ENCODE measurements at regions not wholly inside any gene's neighbourhood (a gene's known extent, or its start where the extent isn't known, plus 50 kb on each side); places are given as distances from the start of the nearest gene placed in this dataset.
"Not testable (repeated sequence)": the region's sequence is repeated elsewhere in the genome, so short reads cannot be mapped to it uniquely, and the experiment has no call there.

DNA sequence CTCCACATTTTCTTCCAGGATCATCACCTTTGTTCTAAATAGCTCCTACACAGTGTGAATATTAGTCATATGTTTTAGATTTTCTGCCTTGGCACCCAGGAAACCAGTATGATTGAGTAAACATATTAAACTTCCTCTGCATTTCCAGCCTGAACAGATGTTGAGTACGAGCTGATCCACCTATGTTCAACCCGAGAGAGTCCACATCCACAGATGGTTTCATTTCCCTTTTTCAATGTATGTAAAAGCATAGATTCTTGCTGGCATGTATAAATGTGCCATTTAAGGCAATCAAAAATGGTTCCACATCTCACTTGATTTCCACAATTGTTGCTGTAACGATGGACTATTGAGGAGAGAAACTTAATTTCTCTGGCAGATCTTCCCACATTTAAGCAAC lies 74.2 kb downstream of the ZNF716 start:
- H3K27ac Mint-ChIP-seq; H3K36me3 Mint-ChIP-seq (ENCODE audit: low read depth); H3K27me3 Mint-ChIP-seq; H3K4me1 Mint-ChIP-seq (ENCODE audit: low read depth); H3K4me3 Mint-ChIP-seq: not testable (repeated sequence)
- peaks cover 42% of the 10 kb centered on the region for H3K9me3 Mint-ChIP-seq

DNA sequence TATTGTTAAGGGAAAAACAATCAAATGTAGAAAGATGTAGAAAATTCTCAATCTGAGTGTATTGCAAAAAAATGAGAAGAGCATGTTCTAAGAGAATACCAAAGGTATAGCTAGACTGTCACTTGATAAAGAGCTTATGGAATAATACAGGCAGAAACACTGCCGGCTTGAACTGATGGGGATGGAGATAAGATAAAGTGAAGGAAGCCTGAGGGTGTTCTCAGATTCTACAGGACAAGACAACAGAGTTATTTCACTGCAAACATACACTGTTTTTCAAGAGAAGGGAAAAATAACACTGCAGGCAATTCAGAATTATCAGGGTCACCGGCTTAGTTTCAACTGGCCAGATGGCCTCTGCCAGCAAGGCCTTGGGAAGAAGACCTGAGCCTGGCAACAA lies 80.0 kb downstream of the ZNF716 start:
- Mint-ChIP-seq H3K9me3 (peaks cover 28% of the 10 kb centered on the region), H3K36me3 (ENCODE audit: low read depth) (no peaks in the 10 kb centered on the region), H3K4me1 (ENCODE audit: low read depth) (no peaks in the 10 kb centered on the region), H3K27ac (no peak overlapping the region), H3K4me3 (no peak overlapping the region), H3K27me3 (no peaks in the 10 kb centered on the region)

DNA sequence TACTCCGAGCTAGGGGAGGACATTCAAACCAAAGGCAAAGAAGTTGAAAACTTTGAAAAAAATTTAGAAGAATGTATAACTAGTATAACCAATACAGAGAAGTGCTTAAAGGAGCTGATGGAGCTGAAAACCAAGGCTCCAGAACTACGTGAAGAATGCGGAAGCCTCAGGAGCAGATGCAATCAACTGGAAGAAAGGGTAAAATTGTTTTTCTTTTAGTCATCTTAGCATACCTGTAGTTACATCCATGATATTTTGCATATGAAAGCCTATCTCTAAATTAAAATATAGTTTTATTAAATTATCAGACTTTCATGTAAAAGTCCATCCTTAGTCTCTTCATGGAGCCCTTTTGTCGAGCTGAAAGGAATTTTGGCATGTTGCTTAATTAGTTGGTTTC lies 90.7 kb downstream of the ZNF716 start:
- not testable (repeated sequence) for H3K27me3 Mint-ChIP-seq; H3K4me3 Mint-ChIP-seq; H3K9me3 Mint-ChIP-seq; H3K27ac Mint-ChIP-seq; H3K36me3 Mint-ChIP-seq (ENCODE audit: low read depth); H3K4me1 Mint-ChIP-seq (ENCODE audit: low read depth)

DNA sequence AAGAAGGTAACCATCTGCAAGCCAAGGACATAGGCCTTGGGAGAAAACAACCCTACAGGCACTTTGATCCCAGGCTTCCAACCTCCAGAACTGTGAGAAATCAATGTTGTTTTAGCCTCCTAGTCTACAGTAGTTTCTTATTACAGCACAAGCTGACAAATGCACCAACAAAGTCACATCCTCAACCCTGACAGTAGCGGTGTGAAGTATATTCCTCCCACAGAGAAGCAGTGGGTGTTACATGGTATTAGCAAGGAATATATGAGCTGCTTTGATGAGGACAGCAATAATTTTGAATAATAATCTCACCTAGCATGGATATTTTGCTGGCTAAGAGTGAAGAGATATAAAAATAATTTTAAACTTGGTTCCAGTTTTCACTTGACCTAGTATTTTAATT lies 92.4 kb downstream of the ZNF716 start:
- not testable (repeated sequence) for H3K9me3 Mint-ChIP-seq; H3K27ac Mint-ChIP-seq; H3K27me3 Mint-ChIP-seq; H3K4me1 Mint-ChIP-seq (ENCODE audit: low read depth); H3K36me3 Mint-ChIP-seq (ENCODE audit: low read depth); H3K4me3 Mint-ChIP-seq

DNA sequence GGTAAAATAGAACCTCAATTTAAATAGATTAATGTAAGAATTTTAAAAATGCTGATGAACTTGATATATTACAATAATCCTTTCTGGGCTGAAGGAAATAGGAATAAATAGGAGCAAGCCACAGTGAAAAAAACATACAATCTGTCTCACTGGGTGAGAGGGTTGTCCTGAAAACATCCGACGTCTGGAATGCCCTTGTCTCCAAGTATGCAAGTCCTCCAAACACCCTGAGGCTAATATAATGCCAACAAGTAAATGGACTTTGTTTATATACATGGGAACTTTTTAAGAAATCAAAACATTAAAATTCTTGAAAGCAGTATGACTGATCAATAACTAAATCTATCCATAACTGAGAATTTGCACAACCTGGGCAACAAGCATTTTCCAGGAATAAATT lies 97.4 kb downstream of the ZNF716 start:
- not testable (repeated sequence) for H3K4me3 Mint-ChIP-seq; H3K36me3 Mint-ChIP-seq (ENCODE audit: low read depth); H3K4me1 Mint-ChIP-seq (ENCODE audit: low read depth); H3K27ac Mint-ChIP-seq; H3K27me3 Mint-ChIP-seq
- H3K9me3 Mint-ChIP-seq: peaks cover 13% of the 10 kb centered on the region

DNA sequence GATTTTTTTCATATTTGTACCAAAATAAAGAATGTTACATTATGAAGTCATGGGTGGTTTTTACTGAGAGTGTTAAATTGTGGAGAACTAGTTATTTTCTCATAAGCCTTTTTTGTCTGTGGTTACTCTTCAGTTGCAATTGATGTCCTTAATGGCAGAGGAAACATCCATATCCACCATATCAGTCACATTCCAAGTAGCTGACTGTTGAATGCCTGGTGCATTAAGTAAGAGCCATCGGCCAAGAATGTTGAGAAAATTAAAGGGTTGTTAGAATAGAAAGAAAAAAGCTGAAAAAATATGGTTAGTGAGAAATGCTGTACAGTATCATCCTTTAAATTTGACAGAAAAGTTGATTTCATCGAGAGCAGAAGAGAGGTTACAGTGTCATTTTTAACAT lies 100.0 kb downstream of the ZNF716 start:
- H3K4me3 Mint-ChIP-seq; H3K27me3 Mint-ChIP-seq; H3K4me1 Mint-ChIP-seq (ENCODE audit: low read depth); H3K27ac Mint-ChIP-seq; H3K36me3 Mint-ChIP-seq (ENCODE audit: low read depth): not testable (repeated sequence)
- peaks cover 12% of the 10 kb centered on the region for H3K9me3 Mint-ChIP-seq

DNA sequence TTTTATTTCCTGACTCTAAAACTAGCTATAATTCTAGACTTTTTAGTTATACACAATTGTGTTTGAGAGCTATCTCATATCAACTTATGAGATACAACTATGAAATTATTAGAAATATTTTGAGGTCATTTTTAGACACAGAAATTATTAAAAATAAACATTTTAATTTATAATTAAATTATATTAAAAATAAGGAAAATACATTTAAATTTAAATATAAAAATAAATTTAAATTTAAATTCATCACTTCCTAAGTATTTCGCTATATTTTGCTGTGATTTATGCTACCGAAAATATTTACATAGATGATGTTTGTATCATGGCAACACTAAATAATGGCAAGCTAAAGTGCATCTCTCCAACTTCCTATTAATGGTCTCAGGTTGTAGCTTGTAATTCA lies 105.7 kb downstream of the ZNF716 start:
- not testable (repeated sequence) for H3K36me3 Mint-ChIP-seq (ENCODE audit: low read depth); H3K27ac Mint-ChIP-seq; H3K27me3 Mint-ChIP-seq; H3K4me3 Mint-ChIP-seq; H3K4me1 Mint-ChIP-seq (ENCODE audit: low read depth)
- peaks cover 22% of the 10 kb centered on the region for H3K9me3 Mint-ChIP-seq

DNA sequence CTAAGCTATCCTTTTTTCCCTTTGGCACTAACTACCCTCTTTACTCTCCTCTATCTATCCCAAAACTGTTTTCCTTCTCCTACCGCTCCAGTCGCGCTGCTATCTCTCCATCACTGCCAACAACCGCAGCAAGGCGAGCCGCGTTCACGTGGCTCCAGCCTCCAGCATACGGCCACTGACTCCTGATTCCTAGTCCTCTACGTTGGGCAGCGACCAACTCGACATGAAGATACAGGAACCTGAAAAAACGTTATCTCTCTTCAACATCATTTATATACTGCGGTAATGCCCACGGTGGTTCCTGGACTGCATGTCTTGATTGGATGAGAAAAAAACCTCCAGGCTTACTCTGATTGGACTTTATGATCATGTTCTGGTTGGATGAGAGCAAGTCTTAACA lies 129.5 kb downstream of the ZNF716 start:
- H3K4me3 Mint-ChIP-seq: no peak overlapping the region
- H3K27me3 Mint-ChIP-seq: no peaks in the 10 kb centered on the region
- H3K9me3 Mint-ChIP-seq: peaks cover 18% of the 10 kb centered on the region
- H3K27ac Mint-ChIP-seq: peak overlapping the region; percentile 1
- no peaks in the 10 kb centered on the region for H3K4me1 Mint-ChIP-seq (ENCODE audit: low read depth)
- no peaks in the 10 kb centered on the region for H3K36me3 Mint-ChIP-seq (ENCODE audit: low read depth)

All from stimulated activated naive CD8-positive, alpha-beta T cell treated with anti-CD3 and anti-CD28 coated beads, Interleukin-15, Interleukin-2, amounts not matched to agents 100 ng/mL and 50 ng/mL, for 24 hours (primary cell).